ENCODE measurements at regions not wholly inside any gene's neighbourhood (a gene's known extent, or its start where the extent isn't known, plus 50 kb on each side); places are given as distances from the start of the nearest gene placed in this dataset.

- Histone ChIP-seq H3K27ac (ENCODE audit: low read length in 2 of 2) (no peak overlapping the region), H3K4me1 (ENCODE audit: control insufficient read depth in 2 of 2, insufficient read depth in 2 of 2, low read length in 2 of 2) (no peaks in the 10 kb centered on the region), H3K79me2 (ENCODE audit: control insufficient read depth, insufficient read depth, low read length) (no peaks in the 10 kb centered on the region), H2AFZ (ENCODE audit: insufficient read depth, low read depth, low read length, poor library complexity, severe bottlenecking) (no peak overlapping the region), H4K20me1 (ENCODE audit: control insufficient read depth, insufficient read depth, low read length, poor library complexity, severe bottlenecking) (no peaks in the 10 kb centered on the region), H3K4me3 (ENCODE audit: control extremely low read depth in 1 of 5, extremely low read depth in 1 of 5, insufficient read depth in 1 of 5, low read depth in 2 of 5, low read length in 4 of 5) (no peak overlapping the region), H3K4me2 (replicated peaks; ENCODE audit: low read depth, low read length, poor library complexity, severe bottlenecking) (no peak overlapping the region), H3K9ac (ENCODE audit: low read length) (no peak overlapping the region), H3K27me3 (replicated peaks in 1 of 4; ENCODE audit: control extremely low read depth in 1 of 4, control insufficient read depth in 3 of 4, insufficient read depth in 4 of 4, low read length in 3 of 4) (peaks cover 0 to 2% (median 0%) of the 10 kb centered on the region in 4 experiments), H3K36me3 (replicated peaks in 1 of 2; ENCODE audit: control extremely low read depth in 1 of 2, control insufficient read depth in 1 of 2, extremely low read depth in 1 of 2, insufficient read depth in 2 of 2, low read length in 1 of 2) (no peaks in the 10 kb centered on the region), H3K9me3 (ENCODE audit: control extremely low read depth in 1 of 3, control insufficient read depth in 2 of 3, insufficient read depth in 1 of 3, low read length in 2 of 3) (no peaks in the 10 kb centered on the region)
- H3K27me3 Mint-ChIP-seq, result no peaks in the 10 kb centered on the region
- intact Hi-C loops (cut with micrococcal nuclease), result no loop called here
- WGBS (ENCODE audit: insufficient coverage), result 24% methylated on average over 5 of the region's 9 CpGs
- H3K27ac Mint-ChIP-seq, result no peak overlapping the region
- ChIA-PET CTCF (no interaction called here), POLR2A (no interaction called here)
- ATAC-seq (ENCODE audit: low read depth) (no peak), DNase-seq (no peak)
- no peaks in the 10 kb centered on the region for H3K4me1 Mint-ChIP-seq
- H3K4me3 Mint-ChIP-seq, result no peak overlapping the region
- TF ChIP-seq EZH2 (IDR thresholded peaks at IDR 0.05; ENCODE audit: borderline replicate concordance, insufficient read depth, low read depth, low read length, poor library complexity, severe bottlenecking) (no peak), CTCF (IDR thresholded peaks at IDR 0.05) (no peak)
- H3K9me3 Mint-ChIP-seq (ENCODE audit: insufficient read depth), result no peaks in the 10 kb centered on the region
These were observed 299.8 kb downstream of the HGF start for GRCh38 chr7:81469869-81470723.

DNA sequence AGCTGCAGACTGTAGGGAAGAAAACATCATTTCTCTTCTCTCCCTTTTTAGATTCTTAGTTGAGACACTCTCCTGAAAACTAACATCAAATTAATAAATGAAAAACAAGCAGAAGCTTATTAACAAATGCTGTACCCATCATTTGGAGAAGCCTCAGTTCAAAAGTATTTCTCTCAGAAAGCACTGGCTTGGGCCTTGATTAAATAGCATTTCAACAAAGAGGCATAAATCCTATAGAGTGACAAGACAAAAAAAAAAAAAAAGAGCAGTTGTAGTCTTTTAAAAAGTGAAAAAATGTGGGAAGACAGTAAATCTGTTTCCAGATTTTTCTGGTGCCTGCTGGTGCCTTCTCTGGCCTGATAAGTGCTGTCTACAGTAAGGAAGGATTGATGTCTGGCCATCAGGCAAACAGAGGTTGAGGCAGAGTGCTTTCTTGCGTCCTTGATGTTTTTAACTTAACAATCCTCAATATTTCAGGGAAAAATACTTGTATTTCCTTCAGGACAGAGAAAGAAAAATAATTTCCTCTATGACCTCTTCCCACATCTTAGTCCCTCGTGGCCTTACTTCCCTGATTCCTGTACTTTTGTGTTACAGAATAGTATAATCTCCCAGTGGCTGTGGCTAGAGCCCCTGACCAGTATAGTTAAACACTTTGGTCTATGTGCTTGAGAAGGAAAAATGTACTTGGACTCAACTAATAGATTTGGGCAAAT, 300.5 kb downstream of the HGF start:
- Histone ChIP-seq H3K9me3 (ENCODE audit: control extremely low read depth in 1 of 3, control insufficient read depth in 2 of 3, insufficient read depth in 1 of 3, low read length in 2 of 3) (no peaks in the 10 kb centered on the region), H3K27me3 (replicated peaks in 1 of 4; ENCODE audit: control extremely low read depth in 1 of 4, control insufficient read depth in 3 of 4, insufficient read depth in 4 of 4, low read length in 3 of 4) (peaks cover 0 to 2% (median 0%) of the 10 kb centered on the region in 4 experiments), H4K20me1 (ENCODE audit: control insufficient read depth, insufficient read depth, low read length, poor library complexity, severe bottlenecking) (no peaks in the 10 kb centered on the region), H2AFZ (ENCODE audit: insufficient read depth, low read depth, low read length, poor library complexity, severe bottlenecking) (no peak overlapping the region), H3K79me2 (ENCODE audit: control insufficient read depth, insufficient read depth, low read length) (no peaks in the 10 kb centered on the region), H3K27ac (ENCODE audit: low read length in 2 of 2) (no peak overlapping the region), H3K4me1 (ENCODE audit: control insufficient read depth in 2 of 2, insufficient read depth in 2 of 2, low read length in 2 of 2) (no peaks in the 10 kb centered on the region), H3K9ac (ENCODE audit: low read length) (no peak overlapping the region), H3K4me2 (replicated peaks; ENCODE audit: low read depth, low read length, poor library complexity, severe bottlenecking) (no peak overlapping the region), H3K4me3 (ENCODE audit: control extremely low read depth in 1 of 5, extremely low read depth in 1 of 5, insufficient read depth in 1 of 5, low read depth in 2 of 5, low read length in 4 of 5) (no peak overlapping the region), H3K36me3 (replicated peaks in 1 of 2; ENCODE audit: control extremely low read depth in 1 of 2, control insufficient read depth in 1 of 2, extremely low read depth in 1 of 2, insufficient read depth in 2 of 2, low read length in 1 of 2) (no peaks in the 10 kb centered on the region)
- Mint-ChIP-seq H3K9me3 (ENCODE audit: insufficient read depth) (no peaks in the 10 kb centered on the region), H3K27me3 (no peaks in the 10 kb centered on the region), H3K4me1 (no peaks in the 10 kb centered on the region), H3K27ac (no peak overlapping the region), H3K4me3 (no peak overlapping the region)
- no peak for DNase-seq
- CTCF ChIA-PET, result interaction anchor here (1.8 kb wide), 1 partner anchor 14 kb away, joined by 10 read pairs; no protein-coding TSS in a partner anchor
- TF ChIP-seq EZH2 (IDR thresholded peaks at IDR 0.05; ENCODE audit: borderline replicate concordance, insufficient read depth, low read depth, low read length, poor library complexity, severe bottlenecking) (no peak), CTCF (IDR thresholded peaks at IDR 0.05) (no peak)
- intact Hi-C loops (cut with micrococcal nuclease), result no loop called here
- POLR2A ChIA-PET, result no interaction called here
- WGBS (ENCODE audit: insufficient coverage), result no CpG with 5 or more reads among the region's 2 CpGs
- ATAC-seq (ENCODE audit: low read depth), result no peak

All from B cell (primary cell).